DND-41 (cell line): ENCODE measurements at regions not wholly inside any gene's neighbourhood (a gene's known extent, or its start where the extent isn't known, plus 50 kb on each side); places are given as distances from the start of the nearest gene placed in this dataset.

ENCODE experiments used
- ATAC-seq: fragments of 200-7000 bp; cut with Tn5 transposase; 3 replicates; pipeline ENCODE4 v1.9.1; 2021; ENCODE audit warnings: low read depth; ENCODE audit not compliant: insufficient read depth
- DNase-seq: peaks from one replicate; pipeline ENCODE4 v3.0.0-alpha.2; 2020
- H2AFZ ChIP-seq: 2 replicates; pipeline ENCODE4 v1.6.0; 2012; ENCODE audit warnings: low read depth, low read length
- H3K27ac ChIP-seq: 2 replicates; pipeline ENCODE4 v1.5.1; 2012; ENCODE audit warnings: low read length, inconsistent platforms
- H3K27me3 ChIP-seq: fragments of 200-600 bp; sonication (generic); 2 replicates; pipeline ENCODE4 v1.6.0; 2012; ENCODE audit warnings: low read length, mild to moderate bottlenecking, inconsistent platforms; ENCODE audit not compliant: insufficient read depth, poor library complexity
- H3K36me3 ChIP-seq: 2 replicates; pipeline ENCODE4 v1.5.1; 2012; ENCODE audit warnings: low read length, inconsistent platforms; ENCODE audit not compliant: insufficient read depth
- H3K4me1 ChIP-seq: 2 replicates; pipeline ENCODE4 v1.5.1; 2012; ENCODE audit warnings: mild to moderate bottlenecking, low read length; ENCODE audit not compliant: insufficient read depth
- H3K4me2 ChIP-seq: 2 replicates; pipeline ENCODE4 v1.6.0; 2012; ENCODE audit warnings: mild to moderate bottlenecking, moderate library complexity, low read length, inconsistent platforms; ENCODE audit not compliant: insufficient read depth
- H3K4me3 ChIP-seq, 2 experiments: fragments of 200-600 bp in 1 of 2; shearing (Covaris generic) in 1 of 2; 2 replicates each; pipeline ENCODE4 v1.5.1; 2012 to 2016; ENCODE audit warnings: inconsistent platforms in 2 of 2, low read length in 2 of 2, mild to moderate bottlenecking in 2 of 2, low read depth in 1 of 2, moderate library complexity in 1 of 2
- H3K79me2 ChIP-seq: 2 replicates; pipeline ENCODE4 v1.6.0; 2012; ENCODE audit warnings: low read length, inconsistent platforms; ENCODE audit not compliant: insufficient read depth
- H3K9ac ChIP-seq: 2 replicates; pipeline ENCODE4 v1.6.0; 2012; ENCODE audit warnings: low read depth, mild to moderate bottlenecking, inconsistent platforms, low read length, moderate library complexity
- H3K9me3 ChIP-seq: 2 replicates; pipeline ENCODE4 v1.5.1; 2012; ENCODE audit warnings: low read length, moderate library complexity, mild to moderate bottlenecking, inconsistent platforms; ENCODE audit not compliant: insufficient read depth, severe bottlenecking
- H4K20me1 ChIP-seq: 2 replicates; pipeline ENCODE4 v1.6.0; 2012; ENCODE audit warnings: low read length; ENCODE audit not compliant: insufficient read depth
- CTCF ChIP-seq: IDR thresholded peaks from 2 replicates; pipeline ENCODE4 v1.5.1; 2012; ENCODE audit warnings: borderline replicate concordance, low read length, moderate library complexity, mild to moderate bottlenecking; ENCODE audit not compliant: poor library complexity, severe bottlenecking; ENCODE audit errors: extremely low read depth
- EZH2 ChIP-seq: IDR thresholded peaks from 3 replicates; pipeline ENCODE4 v1.6.1; 2012; ENCODE audit warnings: borderline replicate concordance, low read depth, mild to moderate bottlenecking, moderate library complexity, low read length, inconsistent platforms; ENCODE audit not compliant: severe bottlenecking

GRCh38 chr10:64071218-64071617, 550.0 kb downstream of the REEP3 start:
- Histone ChIP-seq H2AFZ (no peak overlapping the region), H3K4me2 (no peak overlapping the region), H3K79me2 (no peaks in the 10 kb centered on the region), H3K9me3 (no peaks in the 10 kb centered on the region), H3K9ac (no peak overlapping the region), H3K36me3 (no peaks in the 10 kb centered on the region), H3K4me3 (no peak overlapping the region), H3K4me1 (no peaks in the 10 kb centered on the region), H4K20me1 (no peaks in the 10 kb centered on the region), H3K27ac (no peak overlapping the region), H3K27me3 (no peaks in the 10 kb centered on the region)
- no peak for DNase-seq
- ATAC-seq = no peak
- TF ChIP-seq EZH2 (no peak), CTCF (no peak)

GRCh38 chr10:64075604-64076003, 554.4 kb downstream of the REEP3 start:
- H2AFZ ChIP-seq = no peak overlapping the region
- no peaks in the 10 kb centered on the region for H3K36me3 ChIP-seq
- H3K27me3 ChIP-seq = no peaks in the 10 kb centered on the region
- no peaks in the 10 kb centered on the region for H3K4me1 ChIP-seq
- DNase-seq (no peak), ATAC-seq (no peak)
- no peak overlapping the region for H3K4me2 ChIP-seq
- no peak overlapping the region for H3K9ac ChIP-seq
- no peaks in the 10 kb centered on the region for H3K9me3 ChIP-seq
- TF ChIP-seq CTCF (no peak), EZH2 (no peak)
- no peaks in the 10 kb centered on the region for H4K20me1 ChIP-seq
- H3K27ac ChIP-seq = no peak overlapping the region
- H3K79me2 ChIP-seq = no peaks in the 10 kb centered on the region
- no peak overlapping the region for H3K4me3 ChIP-seq

- no peak for TF ChIP-seq CTCF
- TF ChIP-seq EZH2 = no peak
- no peak for ATAC-seq
Observed at GRCh38 chr10:64076322-64076940, 555.2 kb downstream of the REEP3 start.

More at GRCh38 chr10:64076322-64076940, 555.2 kb downstream of the REEP3 start:
- no peak overlapping the region for H3K4me3 ChIP-seq
- H4K20me1 ChIP-seq = no peaks in the 10 kb centered on the region
- no peak overlapping the region for H3K9ac ChIP-seq
- no peaks in the 10 kb centered on the region for H3K4me1 ChIP-seq
- no peaks in the 10 kb centered on the region for H3K79me2 ChIP-seq
- no peak overlapping the region for H3K4me2 ChIP-seq
- H2AFZ ChIP-seq = no peak overlapping the region
- no peaks in the 10 kb centered on the region for H3K36me3 ChIP-seq
- H3K27me3 ChIP-seq = no peaks in the 10 kb centered on the region
- DNase-seq = no peak
- H3K9me3 ChIP-seq = no peaks in the 10 kb centered on the region
- H3K27ac ChIP-seq = no peak overlapping the region
